Neural cell (in vitro differentiated cells): ENCODE measurements at regions not wholly inside any gene's neighbourhood (a gene's known extent, or its start where the extent isn't known, plus 50 kb on each side); places are given as distances from the start of the nearest gene placed in this dataset.

Source experiments
- H2AFZ ChIP-seq: fragments of 200-600, 300-800 bp; sonication (generic), shearing (Covaris generic); 2 replicates; pipeline ENCODE4 v1.6.0; 2014; ENCODE audit warnings: low read depth, mild to moderate bottlenecking, antibody characterized with exemption, low read length, moderate library complexity
- H3F3A ChIP-seq: fragments of 200-600 bp; shearing (Covaris generic); 2 replicates; pipeline ENCODE4 v1.6.1; 2016; ENCODE audit warnings: mild to moderate bottlenecking, moderate library complexity, mixed read lengths, antibody characterized with exemption, low read length; ENCODE audit not compliant: insufficient read depth, poor library complexity, severe bottlenecking
- H3K27ac ChIP-seq: fragments of 200-600, 300-800 bp; sonication (generic), shearing (Covaris generic); 2 replicates; pipeline ENCODE4 v1.5.1; 2014; ENCODE audit warnings: mild to moderate bottlenecking, low read length, moderate library complexity
- H3K27me3 ChIP-seq: fragments of 300-800, 200-600 bp; sonication (generic), shearing (Covaris generic); 2 replicates; pipeline ENCODE4 v1.6.0; 2014; ENCODE audit warnings: mild to moderate bottlenecking, low read depth, low read length, moderate library complexity; ENCODE audit not compliant: insufficient read depth
- H3K36me3 ChIP-seq: fragments of 300-800, 200-600 bp; sonication (generic), shearing (Covaris generic); 2 replicates; pipeline ENCODE4 v1.5.1; 2014; ENCODE audit warnings: mild to moderate bottlenecking, antibody characterized with exemption, low read length, moderate library complexity; ENCODE audit not compliant: insufficient read depth
- H3K4me2 ChIP-seq: fragments of 300-800, 200-600 bp; sonication (generic), shearing (Covaris generic); 2 replicates; pipeline ENCODE4 v1.6.0; 2014; ENCODE audit warnings: mild to moderate bottlenecking, low read length
- H3K4me3 ChIP-seq: fragments of 300-800, 200-600 bp; sonication (generic), shearing (Covaris generic); 2 replicates; pipeline ENCODE4 v1.5.1; 2014; ENCODE audit warnings: mild to moderate bottlenecking, low read length, moderate library complexity
- H3K79me2 ChIP-seq: fragments of 200-600 bp; shearing (Covaris generic); replicated peaks from 2 replicates; pipeline ENCODE4 v1.6.0; 2014; ENCODE audit warnings: mild to moderate bottlenecking, low read length, moderate library complexity; ENCODE audit not compliant: insufficient read depth
- H3K9ac ChIP-seq: fragments of 300-800, 200-600 bp; sonication (generic), shearing (Covaris generic); 2 replicates; pipeline ENCODE4 v1.6.1; 2016; ENCODE audit warnings: mild to moderate bottlenecking, low read length, mixed read lengths
- H3K9me2 ChIP-seq: fragments of 200-600 bp; shearing (Covaris generic); 2 replicates; pipeline ENCODE4 v1.6.1; 2016; ENCODE audit warnings: mild to moderate bottlenecking, low read length, mixed read lengths; ENCODE audit not compliant: insufficient read depth
- H3K9me3 ChIP-seq: fragments of 200-600, 300-800 bp; sonication (generic), shearing (Covaris generic); 2 replicates; pipeline ENCODE4 v1.6.1; 2016; ENCODE audit warnings: mild to moderate bottlenecking, mixed run types, low read length, moderate library complexity, mixed read lengths
- H4K20me1 ChIP-seq: fragments of 200-600 bp; shearing (Covaris generic); 2 replicates; pipeline ENCODE4 v1.6.1; 2016; ENCODE audit warnings: mild to moderate bottlenecking, mixed run types; ENCODE audit not compliant: insufficient read depth
- EP300 ChIP-seq: fragments of 450-650 bp; conservative IDR thresholded peaks from 2 replicates; pipeline ENCODE4 v1.6.1; 2014; ENCODE audit warnings: antibody characterized with exemption, mild to moderate bottlenecking, moderate library complexity; ENCODE audit not compliant: poor library complexity, severe bottlenecking
- EZH2 ChIP-seq: fragments of 200-600, 300-800 bp; shearing (Covaris generic), sonication (generic); IDR thresholded peaks from 2 replicates; pipeline ENCODE4 v1.6.1; 2014; ENCODE audit warnings: antibody characterized with exemption, low read length, borderline replicate concordance, mild to moderate bottlenecking; ENCODE audit not compliant: insufficient read depth, poor library complexity, severe bottlenecking
- MXI1 ChIP-seq: fragments of 450-650 bp; conservative IDR thresholded peaks from 2 replicates; pipeline ENCODE4 v1.6.1; 2014; ENCODE audit warnings: antibody characterized with exemption, mild to moderate bottlenecking; ENCODE audit not compliant: poor library complexity, severe bottlenecking
- POLR2AphosphoS5 ChIP-seq: IDR thresholded peaks from 2 replicates; pipeline ENCODE4 v1.6.1; 2012
- RAD21 ChIP-seq: fragments of 450-650 bp; conservative IDR thresholded peaks from 2 replicates; pipeline ENCODE4 v1.6.1; 2014; ENCODE audit warnings: antibody characterized with exemption, mild to moderate bottlenecking, moderate library complexity
- SMC3 ChIP-seq: fragments of 450-650 bp; conservative IDR thresholded peaks from 2 replicates; pipeline ENCODE4 v1.6.1; 2014; ENCODE audit warnings: antibody characterized with exemption, mild to moderate bottlenecking, moderate library complexity; ENCODE audit not compliant: poor library complexity
- TAF1 ChIP-seq: IDR thresholded peaks from 2 replicates; pipeline ENCODE4 v1.6.1; 2012; ENCODE audit warnings: low read depth
- TF ChIP-seq, protein P1 (sequence below): IDR thresholded peaks from 2 replicates; pipeline ENCODE4 v1.6.1; 2012; ENCODE audit warnings: borderline replicate concordance
- TF ChIP-seq, protein P2 (sequence below): fragments of 450-650 bp; IDR thresholded peaks from 2 replicates; pipeline ENCODE4 v1.5.1; 2014; ENCODE audit warnings: antibody characterized with exemption, mild to moderate bottlenecking, moderate library complexity; ENCODE audit not compliant: poor library complexity, severe bottlenecking

DNA sequence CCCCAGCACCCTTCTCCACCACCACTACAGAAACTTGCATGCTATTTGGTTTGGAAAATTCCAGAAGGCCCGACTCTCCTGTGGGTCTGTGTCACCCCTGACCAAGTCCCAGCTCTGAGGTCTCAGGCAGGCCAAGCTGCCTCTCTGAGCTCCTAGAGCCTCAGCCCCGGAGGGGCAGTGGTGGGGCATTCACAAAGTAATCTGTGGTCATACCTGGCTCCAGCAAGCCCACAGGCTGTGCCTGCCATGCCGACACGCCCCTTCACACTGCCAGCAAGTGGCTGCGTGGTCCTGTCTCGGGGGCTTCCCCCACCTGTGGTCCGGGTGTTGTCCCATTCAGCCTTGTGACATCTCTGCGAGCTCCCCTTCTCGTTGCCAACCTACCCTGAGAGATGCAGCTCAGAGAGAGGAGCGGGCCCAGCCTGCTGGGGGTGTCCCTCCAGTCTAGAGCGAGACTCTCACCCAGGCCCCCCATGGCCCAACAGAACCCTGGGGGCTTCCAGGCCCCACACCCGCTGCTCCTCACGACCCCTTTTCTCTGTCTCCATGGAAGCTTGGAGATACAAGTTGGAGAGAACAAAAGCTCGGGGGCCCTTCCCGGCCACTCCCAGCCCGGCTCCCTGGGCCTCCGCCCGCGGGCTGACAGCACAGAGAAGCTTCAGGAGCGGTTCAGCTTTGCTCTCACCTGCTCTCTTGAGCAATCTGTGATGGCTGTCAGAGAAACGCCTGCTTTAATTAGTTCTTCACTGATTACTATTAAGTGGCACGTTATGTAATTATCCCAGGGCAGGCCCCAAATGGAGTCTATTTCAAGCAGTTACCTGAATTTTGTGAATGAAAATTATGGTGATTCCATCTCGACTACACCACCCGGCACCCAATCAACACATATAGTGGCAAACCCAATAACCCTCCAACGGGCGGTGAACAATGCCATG, 147.7 kb upstream of the PHACTR3 start:
- H2AFZ ChIP-seq, result no peak overlapping the region
- no peaks in the 10 kb centered on the region for H3F3A ChIP-seq
- H3K4me2 ChIP-seq, result no peak overlapping the region
- no peak overlapping the region for H3K4me3 ChIP-seq
- no peaks in the 10 kb centered on the region for H4K20me1 ChIP-seq
- no peaks in the 10 kb centered on the region for H3K9me2 ChIP-seq
- H3K9ac ChIP-seq, result no peak overlapping the region
- no peaks in the 10 kb centered on the region for H3K36me3 ChIP-seq
- no peak overlapping the region for H3K27ac ChIP-seq
- TF ChIP-seq POLR2AphosphoS5 (no peak), TAF1 (no peak), EZH2 (no peak), SMC3 (no peak), RAD21 (no peak), MXI1 (no peak), EP300 (no peak)
- TF ChIP-seq, protein P1, sequence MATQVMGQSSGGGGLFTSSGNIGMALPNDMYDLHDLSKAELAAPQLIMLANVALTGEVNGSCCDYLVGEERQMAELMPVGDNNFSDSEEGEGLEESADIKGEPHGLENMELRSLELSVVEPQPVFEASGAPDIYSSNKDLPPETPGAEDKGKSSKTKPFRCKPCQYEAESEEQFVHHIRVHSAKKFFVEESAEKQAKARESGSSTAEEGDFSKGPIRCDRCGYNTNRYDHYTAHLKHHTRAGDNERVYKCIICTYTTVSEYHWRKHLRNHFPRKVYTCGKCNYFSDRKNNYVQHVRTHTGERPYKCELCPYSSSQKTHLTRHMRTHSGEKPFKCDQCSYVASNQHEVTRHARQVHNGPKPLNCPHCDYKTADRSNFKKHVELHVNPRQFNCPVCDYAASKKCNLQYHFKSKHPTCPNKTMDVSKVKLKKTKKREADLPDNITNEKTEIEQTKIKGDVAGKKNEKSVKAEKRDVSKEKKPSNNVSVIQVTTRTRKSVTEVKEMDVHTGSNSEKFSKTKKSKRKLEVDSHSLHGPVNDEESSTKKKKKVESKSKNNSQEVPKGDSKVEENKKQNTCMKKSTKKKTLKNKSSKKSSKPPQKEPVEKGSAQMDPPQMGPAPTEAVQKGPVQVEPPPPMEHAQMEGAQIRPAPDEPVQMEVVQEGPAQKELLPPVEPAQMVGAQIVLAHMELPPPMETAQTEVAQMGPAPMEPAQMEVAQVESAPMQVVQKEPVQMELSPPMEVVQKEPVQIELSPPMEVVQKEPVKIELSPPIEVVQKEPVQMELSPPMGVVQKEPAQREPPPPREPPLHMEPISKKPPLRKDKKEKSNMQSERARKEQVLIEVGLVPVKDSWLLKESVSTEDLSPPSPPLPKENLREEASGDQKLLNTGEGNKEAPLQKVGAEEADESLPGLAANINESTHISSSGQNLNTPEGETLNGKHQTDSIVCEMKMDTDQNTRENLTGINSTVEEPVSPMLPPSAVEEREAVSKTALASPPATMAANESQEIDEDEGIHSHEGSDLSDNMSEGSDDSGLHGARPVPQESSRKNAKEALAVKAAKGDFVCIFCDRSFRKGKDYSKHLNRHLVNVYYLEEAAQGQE, result no peak
- TF ChIP-seq, protein P2, sequence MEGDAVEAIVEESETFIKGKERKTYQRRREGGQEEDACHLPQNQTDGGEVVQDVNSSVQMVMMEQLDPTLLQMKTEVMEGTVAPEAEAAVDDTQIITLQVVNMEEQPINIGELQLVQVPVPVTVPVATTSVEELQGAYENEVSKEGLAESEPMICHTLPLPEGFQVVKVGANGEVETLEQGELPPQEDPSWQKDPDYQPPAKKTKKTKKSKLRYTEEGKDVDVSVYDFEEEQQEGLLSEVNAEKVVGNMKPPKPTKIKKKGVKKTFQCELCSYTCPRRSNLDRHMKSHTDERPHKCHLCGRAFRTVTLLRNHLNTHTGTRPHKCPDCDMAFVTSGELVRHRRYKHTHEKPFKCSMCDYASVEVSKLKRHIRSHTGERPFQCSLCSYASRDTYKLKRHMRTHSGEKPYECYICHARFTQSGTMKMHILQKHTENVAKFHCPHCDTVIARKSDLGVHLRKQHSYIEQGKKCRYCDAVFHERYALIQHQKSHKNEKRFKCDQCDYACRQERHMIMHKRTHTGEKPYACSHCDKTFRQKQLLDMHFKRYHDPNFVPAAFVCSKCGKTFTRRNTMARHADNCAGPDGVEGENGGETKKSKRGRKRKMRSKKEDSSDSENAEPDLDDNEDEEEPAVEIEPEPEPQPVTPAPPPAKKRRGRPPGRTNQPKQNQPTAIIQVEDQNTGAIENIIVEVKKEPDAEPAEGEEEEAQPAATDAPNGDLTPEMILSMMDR, result no peak
- H3K79me2 ChIP-seq, result no peaks in the 10 kb centered on the region
- no peaks in the 10 kb centered on the region for H3K27me3 ChIP-seq
- no peaks in the 10 kb centered on the region for H3K9me3 ChIP-seq

DNA sequence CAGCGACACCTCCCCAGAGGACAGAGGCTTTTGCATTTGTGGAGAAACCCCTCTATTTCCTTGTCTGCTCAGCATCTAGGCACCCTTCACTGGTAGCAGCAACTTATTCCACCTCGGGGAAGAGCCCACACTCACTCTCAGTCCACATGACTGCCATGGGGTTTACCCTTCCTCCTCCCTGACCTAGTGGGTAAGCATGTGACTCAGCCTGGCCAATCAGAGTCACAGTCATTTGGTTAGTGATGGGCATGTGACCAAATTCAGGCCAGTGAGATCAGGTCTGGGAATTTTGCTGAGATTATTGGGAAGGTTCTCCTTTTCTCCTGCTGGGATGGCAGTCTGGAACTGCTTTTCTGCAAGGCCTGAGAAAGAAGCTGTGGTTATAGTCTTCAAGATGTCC, 145.7 kb upstream of the PHACTR3 start:
- Histone ChIP-seq H3F3A (no peaks in the 10 kb centered on the region), H4K20me1 (no peaks in the 10 kb centered on the region), H2AFZ (no peak overlapping the region), H3K4me3 (no peak overlapping the region), H3K9me2 (no peaks in the 10 kb centered on the region), H3K4me2 (no peak overlapping the region), H3K79me2 (no peaks in the 10 kb centered on the region), H3K9ac (no peak overlapping the region), H3K27me3 (no peaks in the 10 kb centered on the region), H3K27ac (no peak overlapping the region), H3K9me3 (no peaks in the 10 kb centered on the region), H3K36me3 (no peaks in the 10 kb centered on the region)
- TF ChIP-seq MXI1 (no peak), EP300 (no peak), SMC3 (no peak), POLR2AphosphoS5 (no peak), TAF1 (no peak), RAD21 (no peak), EZH2 (no peak)
- TF ChIP-seq, protein P2, result no peak
- TF ChIP-seq, protein P1, result no peak
